ENCODE measurements at regions not wholly inside any gene's neighbourhood (a gene's known extent, or its start where the extent isn't known, plus 50 kb on each side); places are given as distances from the start of the nearest gene placed in this dataset.

DNA sequence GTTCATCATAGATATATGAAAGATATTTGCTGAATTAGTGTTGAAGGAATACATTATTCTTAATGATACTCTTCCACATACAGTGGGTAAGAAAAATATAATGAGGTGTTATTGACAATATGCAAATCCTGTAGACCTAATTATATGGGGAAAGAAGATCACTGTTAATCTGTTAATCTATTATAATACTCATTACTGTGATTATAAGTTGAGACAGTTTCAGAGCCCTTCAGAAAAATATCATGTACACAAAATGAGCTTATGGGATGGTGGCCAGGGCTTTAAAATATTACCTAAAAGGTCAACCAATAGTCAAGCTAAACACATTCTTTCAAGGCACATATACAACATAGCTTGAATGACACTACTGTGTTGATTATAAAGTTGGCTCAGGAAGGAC lies 163.5 kb downstream of the NOL4 start:
- TF ChIP-seq ZFP30 (CRISPR knock-in tag; IDR thresholded peaks at IDR 0.05) (no peak), CREB5 (CRISPR knock-in tag; IDR thresholded peaks at IDR 0.05; ENCODE audit: low read depth) (no peak), BACH2 (CRISPR knock-in tag; IDR thresholded peaks at IDR 0.05; ENCODE audit: borderline replicate concordance) (no peak), TSHZ2 (CRISPR knock-in tag; IDR thresholded peaks at IDR 0.05) (no peak), OSR1 (CRISPR knock-in tag; IDR thresholded peaks at IDR 0.05) (no peak)
- TF ChIP-seq, protein P1, sequence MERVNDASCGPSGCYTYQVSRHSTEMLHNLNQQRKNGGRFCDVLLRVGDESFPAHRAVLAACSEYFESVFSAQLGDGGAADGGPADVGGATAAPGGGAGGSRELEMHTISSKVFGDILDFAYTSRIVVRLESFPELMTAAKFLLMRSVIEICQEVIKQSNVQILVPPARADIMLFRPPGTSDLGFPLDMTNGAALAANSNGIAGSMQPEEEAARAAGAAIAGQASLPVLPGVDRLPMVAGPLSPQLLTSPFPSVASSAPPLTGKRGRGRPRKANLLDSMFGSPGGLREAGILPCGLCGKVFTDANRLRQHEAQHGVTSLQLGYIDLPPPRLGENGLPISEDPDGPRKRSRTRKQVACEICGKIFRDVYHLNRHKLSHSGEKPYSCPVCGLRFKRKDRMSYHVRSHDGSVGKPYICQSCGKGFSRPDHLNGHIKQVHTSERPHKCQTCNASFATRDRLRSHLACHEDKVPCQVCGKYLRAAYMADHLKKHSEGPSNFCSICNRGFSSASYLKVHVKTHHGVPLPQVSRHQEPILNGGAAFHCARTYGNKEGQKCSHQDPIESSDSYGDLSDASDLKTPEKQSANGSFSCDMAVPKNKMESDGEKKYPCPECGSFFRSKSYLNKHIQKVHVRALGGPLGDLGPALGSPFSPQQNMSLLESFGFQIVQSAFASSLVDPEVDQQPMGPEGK (CRISPR knock-in tag; IDR thresholded peaks at IDR 0.05; ENCODE audit: borderline replicate concordance), result no peak
- TF ChIP-seq, protein P2, sequence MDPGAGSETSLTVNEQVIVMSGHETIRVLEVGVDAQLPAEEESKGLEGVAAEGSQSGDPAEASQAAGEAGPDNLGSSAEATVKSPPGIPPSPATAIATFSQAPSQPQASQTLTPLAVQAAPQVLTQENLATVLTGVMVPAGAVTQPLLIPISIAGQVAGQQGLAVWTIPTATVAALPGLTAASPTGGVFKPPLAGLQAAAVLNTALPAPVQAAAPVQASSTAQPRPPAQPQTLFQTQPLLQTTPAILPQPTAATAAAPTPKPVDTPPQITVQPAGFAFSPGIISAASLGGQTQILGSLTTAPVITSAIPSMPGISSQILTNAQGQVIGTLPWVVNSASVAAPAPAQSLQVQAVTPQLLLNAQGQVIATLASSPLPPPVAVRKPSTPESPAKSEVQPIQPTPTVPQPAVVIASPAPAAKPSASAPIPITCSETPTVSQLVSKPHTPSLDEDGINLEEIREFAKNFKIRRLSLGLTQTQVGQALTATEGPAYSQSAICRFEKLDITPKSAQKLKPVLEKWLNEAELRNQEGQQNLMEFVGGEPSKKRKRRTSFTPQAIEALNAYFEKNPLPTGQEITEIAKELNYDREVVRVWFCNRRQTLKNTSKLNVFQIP (CRISPR knock-in tag; IDR thresholded peaks at IDR 0.05; ENCODE audit: borderline replicate concordance, low read depth), result no peak

Data from SK-N-SH treated with all-trans-retinoic acid at 6 μM for 48 hours (cell line).